ENCODE measurements at regions not wholly inside any gene's neighbourhood (a gene's known extent, or its start where the extent isn't known, plus 50 kb on each side); places are given as distances from the start of the nearest gene placed in this dataset.

DNA sequence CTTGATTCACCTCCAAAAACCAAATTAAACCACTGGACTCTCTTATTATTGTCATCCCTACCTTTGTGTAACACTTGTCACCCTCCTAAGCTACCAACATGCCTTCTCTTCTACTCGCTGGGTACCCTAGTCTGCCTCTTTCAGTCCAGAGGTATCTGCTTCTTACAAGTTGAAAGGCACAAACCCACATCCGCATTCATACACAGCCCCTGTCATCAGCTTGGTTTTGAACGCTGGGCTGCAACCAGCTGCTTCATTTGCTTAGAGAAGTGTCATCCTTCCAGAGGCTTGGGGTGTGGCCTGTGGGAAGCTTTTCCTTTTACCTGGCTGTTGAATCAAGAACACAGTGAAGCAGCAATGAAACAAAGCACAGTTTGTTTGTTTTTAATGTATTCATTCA lies 138.8 kb upstream of the WWC1 start:
- TF ChIP-seq CTCF (IDR thresholded peaks at IDR 0.05; ENCODE audit: insufficient read depth, low read length, poor library complexity, severe bottlenecking), result no peak
- TF ChIP-seq EZH2phosphoT487 (conservative IDR thresholded peaks at IDR 0.05; ENCODE audit: low read length), result no peak

All from SU-DHL-6 (cell line).